Neural progenitor cell (in vitro differentiated cells): ENCODE measurements at regions not wholly inside any gene's neighbourhood (a gene's known extent, or its start where the extent isn't known, plus 50 kb on each side); places are given as distances from the start of the nearest gene placed in this dataset.

ENCODE experiments used
- DNase-seq: peaks from one replicate; pipeline ENCODE4 v3.0.0-alpha.2; 2016; ENCODE audit warnings: low spot score
- H2AFZ ChIP-seq: fragments of 200-600 bp; sonication (generic); replicated peaks from 2 replicates; pipeline ENCODE4 v1.6.1; 2016; ENCODE audit warnings: antibody characterized with exemption
- H3F3A ChIP-seq: fragments of 200-600 bp; sonication (generic); 2 replicates; pipeline ENCODE4 v1.6.1; 2016; ENCODE audit warnings: antibody characterized with exemption, low read depth
- H3K27ac ChIP-seq: fragments of 200-600 bp; sonication (generic); 2 replicates; pipeline ENCODE4 v1.5.1; 2016; ENCODE audit warnings: mild to moderate bottlenecking
- H3K27me3 ChIP-seq: fragments of 200-600 bp; sonication (generic); 2 replicates; pipeline ENCODE4 v1.6.1; 2016; ENCODE audit warnings: mild to moderate bottlenecking, moderate library complexity
- H3K36me3 ChIP-seq: fragments of 200-600 bp; sonication (generic); 2 replicates; pipeline ENCODE4 v1.5.1; 2016
- H3K4me1 ChIP-seq: fragments of 200-600 bp; sonication (generic); 2 replicates; pipeline ENCODE4 v1.6.1; 2016; ENCODE audit warnings: mixed run types
- H3K4me2 ChIP-seq: fragments of 200-600 bp; sonication (generic); 2 replicates; pipeline ENCODE4 v1.6.1; 2016
- H3K4me3 ChIP-seq: fragments of 200-600 bp; sonication (generic); 2 replicates; pipeline ENCODE4 v1.5.1; 2016
- H3K79me2 ChIP-seq: fragments of 200-600 bp; sonication (generic); 2 replicates; pipeline ENCODE4 v1.6.1; 2016; ENCODE audit warnings: low read depth
- H3K9ac ChIP-seq: fragments of 200-600 bp; sonication (generic); 2 replicates; pipeline ENCODE4 v1.6.1; 2016
- H3K9me3 ChIP-seq: fragments of 200-600 bp; sonication (generic); 2 replicates; pipeline ENCODE4 v1.5.1; 2016; ENCODE audit warnings: low read depth
- H4K20me1 ChIP-seq: fragments of 200-600 bp; sonication (generic); 2 replicates; pipeline ENCODE4 v1.6.1; 2016; ENCODE audit warnings: low read depth
- H3K27ac Mint-ChIP-seq: 3 replicates; pipeline ENCODE4 v1.8.0; 2021; ENCODE audit warnings: mixed read lengths
- H3K27me3 Mint-ChIP-seq: 2 replicates; pipeline ENCODE4 v1.8.0; 2022; ENCODE audit warnings: low read depth, mild to moderate bottlenecking, inconsistent platforms, moderate library complexity, mixed read lengths; ENCODE audit not compliant: insufficient read depth
- H3K36me3 Mint-ChIP-seq: 3 replicates; pipeline ENCODE4 v1.8.0; 2021; ENCODE audit warnings: mixed read lengths
- H3K4me1 Mint-ChIP-seq: 3 replicates; pipeline ENCODE4 v1.8.0; 2021; ENCODE audit warnings: mixed read lengths
- H3K4me3 Mint-ChIP-seq: 3 replicates; pipeline ENCODE4 v1.8.0; 2021; ENCODE audit warnings: mild to moderate bottlenecking, moderate library complexity, mixed read lengths
- H3K9me3 Mint-ChIP-seq: 3 replicates; pipeline ENCODE4 v1.8.0; 2020; ENCODE audit warnings: mixed read lengths
- EZH2 ChIP-seq: fragments of 200-600 bp; sonication (generic); IDR thresholded peaks from 2 replicates; pipeline ENCODE4 v1.6.1; 2017; ENCODE audit warnings: antibody characterized with exemption, mild to moderate bottlenecking, moderate library complexity
- EZH2phosphoT487 ChIP-seq: fragments of 200-600 bp; sonication (generic); IDR thresholded peaks from 2 replicates; pipeline ENCODE4 v1.6.1; 2017; ENCODE audit warnings: antibody characterized with exemption
- TF ChIP-seq, protein P1 (sequence below): fragments of 200-600 bp; sonication (generic); IDR thresholded peaks from 2 replicates; pipeline ENCODE4 v1.5.1; 2017; ENCODE audit warnings: antibody characterized with exemption, mild to moderate bottlenecking

DNA sequence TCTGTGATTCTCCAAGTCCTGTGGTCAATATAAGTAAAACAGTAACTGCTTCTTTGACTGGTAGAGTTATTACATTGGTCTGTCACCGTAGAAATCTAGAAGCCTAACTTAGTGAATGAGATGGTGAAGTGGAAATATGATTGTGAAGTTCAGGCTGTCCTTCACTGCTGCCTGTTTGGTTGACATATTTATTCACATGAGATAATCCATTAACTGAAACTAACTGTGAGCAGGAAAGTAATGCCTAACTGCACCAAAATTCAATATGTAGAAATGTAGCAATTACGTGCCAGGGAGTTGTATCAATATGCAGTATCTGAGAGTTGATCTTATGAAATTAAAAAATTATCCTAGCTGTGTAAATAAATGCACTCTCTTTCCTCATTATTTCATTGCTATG is 147.7 kb upstream of the APCDD1 start:
- peaks cover 7% of the 10 kb centered on the region for H3K4me1 ChIP-seq
- Mint-ChIP-seq H3K36me3 (no peaks in the 10 kb centered on the region), H3K9me3 (peaks cover 10% of the 10 kb centered on the region), H3K4me3 (no peak overlapping the region), H3K4me1 (peaks cover 9% of the 10 kb centered on the region), H3K27ac (no peak overlapping the region), H3K27me3 (no peaks in the 10 kb centered on the region)
- no peaks in the 10 kb centered on the region for H3K27me3 ChIP-seq
- DNase-seq: no peak
- no peaks in the 10 kb centered on the region for H4K20me1 ChIP-seq
- H3K9ac ChIP-seq: no peak overlapping the region
- no peak overlapping the region for H3K4me2 ChIP-seq
- H3K36me3 ChIP-seq: no peaks in the 10 kb centered on the region
- no peaks in the 10 kb centered on the region for H3K79me2 ChIP-seq
- H2AFZ ChIP-seq: no peak overlapping the region
- TF ChIP-seq, protein P1, sequence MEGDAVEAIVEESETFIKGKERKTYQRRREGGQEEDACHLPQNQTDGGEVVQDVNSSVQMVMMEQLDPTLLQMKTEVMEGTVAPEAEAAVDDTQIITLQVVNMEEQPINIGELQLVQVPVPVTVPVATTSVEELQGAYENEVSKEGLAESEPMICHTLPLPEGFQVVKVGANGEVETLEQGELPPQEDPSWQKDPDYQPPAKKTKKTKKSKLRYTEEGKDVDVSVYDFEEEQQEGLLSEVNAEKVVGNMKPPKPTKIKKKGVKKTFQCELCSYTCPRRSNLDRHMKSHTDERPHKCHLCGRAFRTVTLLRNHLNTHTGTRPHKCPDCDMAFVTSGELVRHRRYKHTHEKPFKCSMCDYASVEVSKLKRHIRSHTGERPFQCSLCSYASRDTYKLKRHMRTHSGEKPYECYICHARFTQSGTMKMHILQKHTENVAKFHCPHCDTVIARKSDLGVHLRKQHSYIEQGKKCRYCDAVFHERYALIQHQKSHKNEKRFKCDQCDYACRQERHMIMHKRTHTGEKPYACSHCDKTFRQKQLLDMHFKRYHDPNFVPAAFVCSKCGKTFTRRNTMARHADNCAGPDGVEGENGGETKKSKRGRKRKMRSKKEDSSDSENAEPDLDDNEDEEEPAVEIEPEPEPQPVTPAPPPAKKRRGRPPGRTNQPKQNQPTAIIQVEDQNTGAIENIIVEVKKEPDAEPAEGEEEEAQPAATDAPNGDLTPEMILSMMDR: no peak
- TF ChIP-seq EZH2 (no peak), EZH2phosphoT487 (no peak)
- H3K9me3 ChIP-seq: no peaks in the 10 kb centered on the region
- no peak overlapping the region for H3K27ac ChIP-seq
- H3K4me3 ChIP-seq: no peak overlapping the region
- H3F3A ChIP-seq: no peaks in the 10 kb centered on the region

DNA sequence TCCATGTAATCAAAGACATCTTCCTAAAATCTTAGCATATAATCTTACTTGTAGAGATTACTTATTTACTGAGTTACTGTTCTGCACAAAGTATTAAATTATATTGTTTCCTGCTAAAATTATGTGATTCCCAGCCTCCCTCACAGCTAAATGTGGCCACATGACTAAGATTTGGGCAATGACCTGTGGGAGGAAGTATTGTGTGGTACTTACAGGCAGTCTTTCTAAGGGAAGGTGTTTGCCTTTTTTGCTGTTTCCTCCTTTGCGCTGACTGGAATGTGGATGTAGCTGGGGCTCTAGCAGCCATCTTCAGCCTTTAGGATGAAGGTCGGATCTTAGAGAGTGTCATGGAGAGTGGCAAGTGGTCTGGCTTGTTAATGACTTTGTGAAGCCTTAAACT is 146.3 kb upstream of the APCDD1 start:
- Histone ChIP-seq H3K4me1 (peaks cover 7% of the 10 kb centered on the region), H3K4me3 (no peak overlapping the region), H3K79me2 (no peaks in the 10 kb centered on the region), H4K20me1 (no peaks in the 10 kb centered on the region), H2AFZ (no peak overlapping the region), H3K9me3 (no peaks in the 10 kb centered on the region), H3K9ac (no peak overlapping the region), H3K27me3 (no peaks in the 10 kb centered on the region), H3F3A (no peaks in the 10 kb centered on the region), H3K4me2 (no peak overlapping the region), H3K36me3 (no peaks in the 10 kb centered on the region), H3K27ac (no peak overlapping the region)
- TF ChIP-seq EZH2phosphoT487: no peak
- TF ChIP-seq, protein P1: no peak
- TF ChIP-seq EZH2: no peak
- H3K36me3 Mint-ChIP-seq: no peaks in the 10 kb centered on the region
- H3K4me3 Mint-ChIP-seq: no peak overlapping the region
- H3K4me1 Mint-ChIP-seq: peaks cover 9% of the 10 kb centered on the region
- no peak overlapping the region for H3K27ac Mint-ChIP-seq
- DNase-seq: no peak
- H3K27me3 Mint-ChIP-seq: no peaks in the 10 kb centered on the region
- peaks cover 10% of the 10 kb centered on the region for H3K9me3 Mint-ChIP-seq

DNA sequence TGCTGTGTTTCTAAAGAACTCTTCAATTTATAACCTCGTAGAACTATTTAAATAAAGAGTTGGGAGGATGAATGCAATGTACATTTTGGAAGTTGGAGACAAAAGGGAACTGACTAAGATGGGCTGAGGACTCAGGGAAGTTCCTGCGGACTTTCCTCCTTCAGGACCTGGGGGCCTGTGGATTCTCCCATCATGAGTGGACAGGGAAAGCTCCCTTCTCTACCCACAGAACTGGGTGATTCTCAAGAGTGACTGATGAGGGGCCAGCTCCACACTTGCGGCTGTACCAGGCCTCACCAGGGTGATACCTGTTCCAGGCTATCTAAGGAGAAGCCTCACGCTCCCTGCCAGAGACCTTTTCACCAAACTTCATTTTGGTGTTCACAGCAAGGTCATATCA is 143.8 kb upstream of the APCDD1 start:
- Histone ChIP-seq H3K27ac (no peak overlapping the region), H3K4me3 (no peak overlapping the region), H2AFZ (no peak overlapping the region), H4K20me1 (no peaks in the 10 kb centered on the region), H3K36me3 (no peaks in the 10 kb centered on the region), H3K9ac (no peak overlapping the region), H3K9me3 (no peaks in the 10 kb centered on the region), H3K27me3 (no peaks in the 10 kb centered on the region), H3K4me2 (no peak overlapping the region), H3K79me2 (no peaks in the 10 kb centered on the region), H3K4me1 (peaks cover 7% of the 10 kb centered on the region), H3F3A (no peaks in the 10 kb centered on the region)
- H3K36me3 Mint-ChIP-seq: peaks cover under 1% of the 10 kb centered on the region
- TF ChIP-seq EZH2 (no peak), EZH2phosphoT487 (no peak)
- TF ChIP-seq, protein P1: no peak
- no peak overlapping the region for H3K27ac Mint-ChIP-seq
- peaks cover 12% of the 10 kb centered on the region for H3K9me3 Mint-ChIP-seq
- H3K4me3 Mint-ChIP-seq: no peak overlapping the region
- H3K27me3 Mint-ChIP-seq: peaks cover 2% of the 10 kb centered on the region
- peaks cover 15% of the 10 kb centered on the region for H3K4me1 Mint-ChIP-seq
- no peak for DNase-seq
